HL-60 (cell line): ENCODE measurements at regions not wholly inside any gene's neighbourhood (a gene's known extent, or its start where the extent isn't known, plus 50 kb on each side); places are given as distances from the start of the nearest gene placed in this dataset.

Source experiments
- GABPA ChIP-seq: IDR thresholded peaks from 2 replicates; pipeline ENCODE4 v1.6.1; 2012; ENCODE audit warnings: low read depth
- POLR2AphosphoS5 ChIP-seq: IDR thresholded peaks from 2 replicates; pipeline ENCODE4 v1.6.1; 2012; ENCODE audit warnings: low read depth
- TF ChIP-seq, protein P1 (sequence below): IDR thresholded peaks from one replicate; pipeline ENCODE4 v1.5.1; 2011; ENCODE audit warnings: low read length, control low read depth, inconsistent platforms; ENCODE audit not compliant: insufficient read depth
- TF ChIP-seq, protein P2 (sequence below): IDR thresholded peaks from 2 replicates; pipeline ENCODE4 v1.6.1; 2012; ENCODE audit warnings: low read depth; ENCODE audit not compliant: insufficient replicate concordance

DNA sequence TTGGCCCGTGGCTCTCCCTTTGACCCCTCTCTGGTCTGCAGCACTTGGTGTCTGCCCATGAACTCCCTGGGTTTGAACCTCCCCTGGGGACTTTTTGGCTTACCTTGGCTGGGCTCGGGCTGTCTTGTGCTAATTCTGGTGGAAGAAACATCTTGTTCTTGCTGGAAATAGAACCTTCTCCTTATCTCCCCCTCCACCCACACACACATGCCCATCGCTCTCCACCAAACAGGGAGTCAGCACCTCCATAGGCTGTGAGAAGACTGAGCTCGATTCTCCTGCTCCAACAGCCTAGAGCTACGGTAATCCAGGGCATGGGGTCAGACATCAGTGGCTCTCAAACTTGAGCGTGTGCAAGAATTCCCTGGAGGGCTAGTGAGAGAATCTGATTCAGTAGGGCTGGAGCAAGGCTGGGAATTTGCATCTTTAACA lies 114.4 kb upstream of the SLC22A23 start:
- TF ChIP-seq, protein P1, sequence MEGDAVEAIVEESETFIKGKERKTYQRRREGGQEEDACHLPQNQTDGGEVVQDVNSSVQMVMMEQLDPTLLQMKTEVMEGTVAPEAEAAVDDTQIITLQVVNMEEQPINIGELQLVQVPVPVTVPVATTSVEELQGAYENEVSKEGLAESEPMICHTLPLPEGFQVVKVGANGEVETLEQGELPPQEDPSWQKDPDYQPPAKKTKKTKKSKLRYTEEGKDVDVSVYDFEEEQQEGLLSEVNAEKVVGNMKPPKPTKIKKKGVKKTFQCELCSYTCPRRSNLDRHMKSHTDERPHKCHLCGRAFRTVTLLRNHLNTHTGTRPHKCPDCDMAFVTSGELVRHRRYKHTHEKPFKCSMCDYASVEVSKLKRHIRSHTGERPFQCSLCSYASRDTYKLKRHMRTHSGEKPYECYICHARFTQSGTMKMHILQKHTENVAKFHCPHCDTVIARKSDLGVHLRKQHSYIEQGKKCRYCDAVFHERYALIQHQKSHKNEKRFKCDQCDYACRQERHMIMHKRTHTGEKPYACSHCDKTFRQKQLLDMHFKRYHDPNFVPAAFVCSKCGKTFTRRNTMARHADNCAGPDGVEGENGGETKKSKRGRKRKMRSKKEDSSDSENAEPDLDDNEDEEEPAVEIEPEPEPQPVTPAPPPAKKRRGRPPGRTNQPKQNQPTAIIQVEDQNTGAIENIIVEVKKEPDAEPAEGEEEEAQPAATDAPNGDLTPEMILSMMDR: no peak
- no peak for TF ChIP-seq GABPA
- TF ChIP-seq, protein P2, sequence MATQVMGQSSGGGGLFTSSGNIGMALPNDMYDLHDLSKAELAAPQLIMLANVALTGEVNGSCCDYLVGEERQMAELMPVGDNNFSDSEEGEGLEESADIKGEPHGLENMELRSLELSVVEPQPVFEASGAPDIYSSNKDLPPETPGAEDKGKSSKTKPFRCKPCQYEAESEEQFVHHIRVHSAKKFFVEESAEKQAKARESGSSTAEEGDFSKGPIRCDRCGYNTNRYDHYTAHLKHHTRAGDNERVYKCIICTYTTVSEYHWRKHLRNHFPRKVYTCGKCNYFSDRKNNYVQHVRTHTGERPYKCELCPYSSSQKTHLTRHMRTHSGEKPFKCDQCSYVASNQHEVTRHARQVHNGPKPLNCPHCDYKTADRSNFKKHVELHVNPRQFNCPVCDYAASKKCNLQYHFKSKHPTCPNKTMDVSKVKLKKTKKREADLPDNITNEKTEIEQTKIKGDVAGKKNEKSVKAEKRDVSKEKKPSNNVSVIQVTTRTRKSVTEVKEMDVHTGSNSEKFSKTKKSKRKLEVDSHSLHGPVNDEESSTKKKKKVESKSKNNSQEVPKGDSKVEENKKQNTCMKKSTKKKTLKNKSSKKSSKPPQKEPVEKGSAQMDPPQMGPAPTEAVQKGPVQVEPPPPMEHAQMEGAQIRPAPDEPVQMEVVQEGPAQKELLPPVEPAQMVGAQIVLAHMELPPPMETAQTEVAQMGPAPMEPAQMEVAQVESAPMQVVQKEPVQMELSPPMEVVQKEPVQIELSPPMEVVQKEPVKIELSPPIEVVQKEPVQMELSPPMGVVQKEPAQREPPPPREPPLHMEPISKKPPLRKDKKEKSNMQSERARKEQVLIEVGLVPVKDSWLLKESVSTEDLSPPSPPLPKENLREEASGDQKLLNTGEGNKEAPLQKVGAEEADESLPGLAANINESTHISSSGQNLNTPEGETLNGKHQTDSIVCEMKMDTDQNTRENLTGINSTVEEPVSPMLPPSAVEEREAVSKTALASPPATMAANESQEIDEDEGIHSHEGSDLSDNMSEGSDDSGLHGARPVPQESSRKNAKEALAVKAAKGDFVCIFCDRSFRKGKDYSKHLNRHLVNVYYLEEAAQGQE: no peak
- no peak for TF ChIP-seq POLR2AphosphoS5
